RPMI8226 (cell line): ENCODE measurements at regions not wholly inside any gene's neighbourhood (a gene's known extent, or its start where the extent isn't known, plus 50 kb on each side); places are given as distances from the start of the nearest gene placed in this dataset.
"Not testable (repeated sequence)": the region's sequence is repeated elsewhere in the genome, so short reads cannot be mapped to it uniquely, and the experiment has no call there.

Source experiments
- DNase-seq: peaks from one replicate; pipeline ENCODE4 v3.0.0-alpha.2; 2015

DNA sequence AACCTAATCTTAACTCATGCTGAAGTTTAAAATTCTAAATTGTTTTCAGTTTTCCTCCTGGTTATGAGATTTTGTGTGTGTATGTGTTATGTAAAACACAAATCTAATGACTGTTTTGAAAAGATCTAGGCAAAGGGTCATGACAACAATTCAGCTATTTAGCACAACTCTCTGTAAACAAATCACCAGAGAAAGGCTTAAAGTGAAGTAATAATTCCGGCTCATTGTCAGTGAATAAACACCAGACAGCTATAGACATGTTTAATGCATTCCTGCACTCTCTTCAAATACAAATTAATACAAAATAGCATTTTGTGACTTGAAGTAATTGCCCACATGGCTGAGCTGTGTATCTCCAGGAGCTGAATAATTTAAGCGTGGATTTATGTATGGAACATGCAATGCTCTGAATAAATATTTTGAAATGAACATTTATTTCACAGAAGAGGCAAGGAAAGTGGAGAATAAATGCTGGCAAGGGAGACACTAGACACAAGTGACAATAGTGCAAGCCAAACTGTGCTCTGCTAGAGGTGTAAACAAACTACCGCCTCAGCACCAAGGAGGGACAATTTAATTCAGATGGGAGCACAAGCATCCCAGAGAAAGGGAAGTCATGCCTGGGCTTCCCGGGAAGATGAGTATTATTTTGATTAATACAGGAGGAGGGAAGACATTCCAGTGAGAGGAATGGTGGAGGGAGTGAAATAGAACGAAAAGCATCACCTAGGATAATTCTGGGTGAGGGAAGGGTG lies 133.6 kb upstream of the XPO1 start:
- no peak for DNase-seq

- DNase-seq: peak; percentile 88
These were observed 132.7 kb upstream of the XPO1 start for GRCh38 chr2:61670591-61671501.

- DNase-seq: no peak
These were observed 126.0 kb upstream of the XPO1 start for GRCh38 chr2:61664190-61664589.

DNA sequence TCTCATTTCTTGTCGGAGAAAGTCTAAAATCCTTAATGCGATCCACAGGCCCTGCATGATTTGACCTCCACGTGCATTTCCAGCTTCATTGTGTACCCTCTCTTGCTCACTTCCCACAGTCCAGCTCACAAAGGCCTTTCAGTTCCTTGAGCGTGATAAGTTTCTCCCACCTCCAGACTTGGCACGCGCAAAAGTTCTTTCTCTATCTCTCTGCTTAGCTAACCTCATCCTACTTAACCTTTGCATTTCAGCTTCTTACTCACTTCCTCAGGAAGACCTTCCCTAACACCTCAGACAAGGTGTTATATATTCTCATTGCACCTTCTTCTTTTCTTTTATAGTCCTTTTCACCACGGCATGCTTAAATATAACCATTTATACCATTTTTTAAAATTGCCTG lies 124.8 kb upstream of the XPO1 start:
- DNase-seq: no peak

DNA sequence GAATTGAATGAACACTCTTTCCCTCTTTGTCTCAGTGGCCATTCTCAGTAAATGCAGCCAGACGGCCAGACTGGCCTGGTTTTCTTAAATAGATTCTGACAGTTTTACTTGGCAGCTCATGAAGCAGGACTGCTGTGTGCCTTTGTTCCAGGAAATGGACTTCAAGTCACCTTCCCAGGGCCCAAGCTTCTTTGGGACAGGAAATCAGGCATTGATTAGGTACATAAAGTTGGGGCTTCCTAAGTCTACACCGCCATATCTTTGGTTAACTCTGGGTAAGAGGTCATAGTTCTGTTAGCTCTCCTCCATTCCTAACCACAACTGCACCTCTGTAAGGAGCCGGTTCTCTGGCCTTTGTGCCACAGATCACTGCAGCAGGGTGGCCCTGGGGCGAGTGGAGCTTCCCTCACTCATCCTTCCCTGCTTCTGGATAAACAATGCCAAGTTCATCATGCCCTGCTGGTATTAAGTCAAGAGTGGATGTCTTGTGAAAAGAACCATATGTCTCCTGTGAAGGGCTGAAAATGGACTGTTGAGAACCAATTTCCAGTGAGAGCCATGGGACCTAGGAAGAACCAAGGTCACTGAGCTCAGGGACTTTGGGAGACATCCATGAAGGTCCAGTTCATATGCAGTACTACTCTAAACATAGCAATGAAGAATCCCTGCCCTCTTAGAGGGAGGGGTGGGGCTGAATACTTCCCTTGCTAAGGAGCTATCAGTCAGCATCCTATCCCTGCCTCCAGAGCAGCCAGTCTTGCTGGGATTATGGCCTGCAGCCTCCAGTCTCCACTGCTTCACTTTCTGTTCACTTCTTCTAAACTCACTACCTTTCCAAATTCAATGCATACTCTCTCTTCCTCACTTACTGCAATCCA lies 122.6 kb upstream of the XPO1 start:
- DNase-seq: no peak

- DNase-seq: peak; percentile 60
These were observed 121.0 kb upstream of the XPO1 start for GRCh38 chr2:61658841-61659780.

GRCh38 chr2:61649946-61650345 lies 111.8 kb upstream of the XPO1 start:
- not testable (repeated sequence) for DNase-seq

DNA sequence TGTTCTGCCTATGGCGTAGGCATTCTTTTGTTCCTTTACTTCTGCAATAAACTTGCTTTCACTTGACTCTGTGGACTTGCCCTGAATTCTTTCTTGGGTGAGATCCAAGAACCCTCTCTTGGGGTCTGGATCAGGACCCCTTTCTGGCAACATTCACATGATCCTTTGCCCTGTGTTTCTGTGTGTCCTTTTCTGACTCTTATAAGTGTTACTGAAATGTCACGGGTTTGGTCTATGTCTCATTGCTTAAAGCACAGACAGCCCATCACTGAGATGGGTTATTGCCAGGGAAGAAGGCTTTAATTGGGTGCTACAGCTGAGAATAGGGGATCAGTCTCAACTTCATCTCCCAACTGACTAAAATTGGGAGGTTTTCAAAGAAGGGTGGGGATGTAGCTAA lies 110.9 kb upstream of the XPO1 start:
- DNase-seq: no peak

DNA sequence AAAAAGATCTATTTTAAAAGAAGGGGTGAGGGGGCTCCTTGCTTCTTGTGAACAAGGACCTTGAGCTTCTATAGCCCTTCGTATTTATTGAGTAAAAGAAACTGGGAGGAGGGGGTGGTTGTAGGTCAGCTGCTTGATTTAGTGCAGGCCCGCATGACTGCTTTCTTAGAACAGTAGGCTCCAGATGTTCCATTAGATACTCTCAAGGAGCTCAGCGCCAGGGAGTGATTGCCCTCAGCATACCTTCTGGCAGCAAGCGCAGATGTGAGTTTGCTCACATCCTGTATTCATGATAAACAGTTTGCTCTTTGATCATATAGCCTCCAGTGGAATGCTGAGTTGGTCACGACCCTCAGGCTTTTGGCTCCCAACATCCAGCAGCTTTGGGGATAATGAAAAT lies 108.9 kb upstream of the XPO1 start:
- no peak for DNase-seq

DNA sequence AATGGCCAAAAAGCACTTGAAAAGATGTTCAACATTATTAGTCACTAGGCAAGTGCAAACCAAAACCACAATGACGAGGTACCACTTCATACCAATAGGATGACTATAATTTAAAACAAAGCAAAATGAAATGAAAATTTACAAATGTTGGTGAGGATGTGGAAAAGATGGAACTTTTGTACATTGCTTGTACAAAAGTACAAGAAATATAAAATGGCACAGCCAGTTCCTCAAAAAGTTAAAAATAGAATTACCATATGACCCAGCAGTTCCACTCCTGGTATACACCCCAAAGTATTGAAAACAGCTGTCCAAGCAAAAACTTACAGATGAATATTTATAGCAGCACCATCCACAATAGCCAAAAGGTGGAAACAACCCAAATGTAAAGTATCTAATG lies 107.8 kb upstream of the XPO1 start:
- DNase-seq: peak; percentile 51

GRCh38 chr2:61643153-61643552 lies 105.0 kb upstream of the XPO1 start:
- not testable (repeated sequence) for DNase-seq

GRCh38 chr2:61640406-61640805 lies 102.2 kb upstream of the XPO1 start:
- no peak for DNase-seq

DNA sequence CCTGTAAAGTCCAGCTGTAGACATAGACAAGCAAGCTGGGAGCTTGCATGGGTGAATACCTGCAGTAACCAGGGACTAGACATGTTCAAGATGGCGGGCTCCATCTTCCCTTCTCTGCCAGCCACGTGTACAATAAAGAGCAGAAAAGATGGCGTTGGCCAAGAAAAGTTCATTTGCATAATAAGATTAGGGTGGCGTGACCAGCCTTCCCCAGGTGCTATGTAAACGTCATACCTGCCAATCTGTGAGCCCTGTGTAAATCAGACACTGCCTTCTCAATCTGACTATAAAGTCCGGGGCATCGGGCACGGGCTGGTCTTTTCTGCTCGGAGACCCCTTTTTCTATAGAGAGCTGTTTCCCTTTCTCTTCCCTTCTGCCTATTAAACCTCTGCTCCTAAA lies 101.6 kb upstream of the XPO1 start:
- no peak for DNase-seq

DNA sequence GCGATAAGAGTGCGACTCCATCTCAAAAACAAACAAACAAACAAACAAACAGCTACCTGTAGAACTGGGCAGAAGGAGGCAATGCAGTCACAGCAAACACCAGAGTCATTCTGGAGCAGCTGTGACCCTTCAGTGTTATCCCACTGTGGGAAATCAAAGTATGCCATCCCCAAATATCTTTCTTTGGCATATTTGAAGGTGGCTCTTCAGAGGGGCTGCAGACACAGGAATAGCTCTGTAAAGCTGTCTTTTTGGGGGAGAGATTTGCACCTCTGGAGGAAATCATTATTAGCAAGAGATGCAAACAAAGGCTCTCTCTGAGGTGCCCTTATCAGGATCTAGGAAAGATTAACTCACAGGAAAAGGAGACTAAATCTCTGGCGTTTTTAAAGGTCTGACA lies 98.5 kb upstream of the XPO1 start:
- DNase-seq: no peak

DNA sequence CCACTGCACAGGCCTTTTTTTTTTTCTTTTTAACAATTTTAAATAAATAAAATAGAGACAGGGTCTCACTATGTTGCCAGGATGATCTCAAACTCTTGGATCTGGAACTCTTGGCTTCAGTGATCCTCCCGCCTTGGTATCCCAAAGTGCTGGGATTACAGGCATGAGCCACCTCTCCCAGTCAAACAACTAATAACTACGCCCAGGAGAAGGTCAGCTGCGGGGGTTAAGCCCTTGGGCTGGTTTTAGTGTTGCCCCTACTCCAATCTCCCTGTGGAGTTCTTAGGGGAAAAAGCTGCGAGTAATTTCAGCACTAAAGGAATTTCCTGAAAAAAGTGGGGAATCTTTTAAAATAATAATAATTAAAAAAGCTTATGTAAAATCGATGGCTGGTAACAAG lies 96.4 kb upstream of the XPO1 start:
- no peak for DNase-seq

GRCh38 chr2:61633250-61633649 lies 95.1 kb upstream of the XPO1 start:
- no peak for DNase-seq

DNA sequence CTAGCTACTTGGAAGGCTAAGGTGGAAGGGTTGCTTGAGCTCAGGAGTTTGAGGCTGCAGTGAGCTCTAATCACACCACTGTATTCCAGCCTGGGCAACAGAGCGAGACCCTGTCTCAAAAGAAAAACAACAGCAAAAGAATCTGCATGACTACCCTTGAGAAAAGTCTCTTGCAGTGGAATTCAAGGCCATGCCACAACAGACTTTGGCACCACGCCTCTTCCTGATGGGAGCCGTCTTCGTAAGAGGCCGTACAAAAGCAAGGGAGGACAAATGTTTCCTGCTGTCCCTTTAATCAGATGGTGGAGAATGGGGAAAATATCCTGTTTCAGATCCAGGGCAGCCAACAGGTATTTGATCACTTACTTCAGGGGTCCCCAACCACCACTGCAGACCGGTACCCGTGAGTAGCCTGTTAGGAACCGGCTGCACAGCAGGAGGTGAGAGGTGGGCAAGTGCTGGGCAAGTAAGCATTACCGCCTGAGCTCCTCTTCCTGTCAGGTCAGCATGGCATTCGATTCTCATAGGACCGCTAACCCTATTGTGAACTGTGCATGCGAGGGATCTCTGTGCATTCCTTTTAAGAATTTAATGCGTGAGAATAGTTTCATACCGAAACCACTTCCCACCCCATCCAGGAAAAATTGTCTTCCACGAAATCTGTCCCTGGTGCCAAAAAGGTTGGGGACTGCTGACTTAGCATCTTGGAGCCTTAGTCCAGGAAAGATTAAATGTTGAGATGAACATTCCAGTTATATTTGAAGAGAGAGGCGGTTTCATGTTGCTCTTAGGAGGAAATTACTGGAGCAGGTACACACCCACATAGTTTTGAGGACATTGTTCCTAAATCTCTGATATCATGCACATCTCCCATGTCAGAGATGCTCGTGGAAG lies 94.4 kb upstream of the XPO1 start:
- DNase-seq: no peak

GRCh38 chr2:61631321-61631720 lies 93.2 kb upstream of the XPO1 start:
- DNase-seq: no peak

DNA sequence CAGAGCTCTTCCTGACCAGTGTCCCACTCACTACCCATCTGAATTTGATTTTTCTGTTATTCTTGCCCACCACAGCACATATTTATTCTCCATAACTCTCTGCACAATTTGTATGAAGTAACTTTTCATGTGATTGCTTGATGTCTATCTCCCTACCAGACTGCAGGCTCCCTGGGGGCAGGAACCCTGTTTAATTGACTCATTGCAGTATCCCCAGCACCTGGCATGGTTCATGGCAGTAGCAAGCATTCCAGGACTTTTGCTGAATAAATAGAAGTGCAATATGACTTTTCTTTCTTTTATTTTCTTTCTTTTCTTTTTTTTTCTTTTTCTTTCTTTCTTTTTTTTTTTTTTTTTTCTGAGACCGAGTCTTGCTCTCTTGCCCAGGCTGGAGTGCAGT lies 88.7 kb upstream of the XPO1 start:
- DNase-seq: no peak

DNA sequence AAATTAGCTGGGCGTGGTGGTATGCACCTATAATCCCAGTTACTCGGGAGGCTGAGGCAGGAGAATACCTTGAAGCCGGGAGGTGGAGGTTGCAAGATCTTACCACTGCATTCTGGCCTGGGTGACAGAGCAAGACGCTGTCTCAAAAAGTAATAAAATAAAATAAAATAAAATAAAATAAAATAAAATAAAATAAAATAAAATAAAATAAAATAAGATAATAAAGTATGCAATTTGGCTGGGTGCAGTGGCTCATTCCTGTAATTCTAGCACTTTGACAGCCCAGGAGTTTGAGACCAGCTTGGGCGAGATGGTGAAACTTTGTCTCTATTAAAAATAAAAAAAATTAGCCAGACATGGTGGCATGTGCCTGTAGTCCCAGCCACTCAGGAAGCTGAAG lies 85.6 kb upstream of the XPO1 start:
- no peak for DNase-seq
